WTC11 (cell line): ENCODE measurements at regions not wholly inside any gene's neighbourhood (a gene's known extent, or its start where the extent isn't known, plus 50 kb on each side); places are given as distances from the start of the nearest gene placed in this dataset.

Source experiments
- ATAC-seq: fragments of 200-7000 bp; cut with Tn5 transposase; 2 replicates; pipeline ENCODE4 v1.10.0; 2021; ENCODE audit warnings: mild to moderate bottlenecking, moderate library complexity
- CTCF ChIA-PET: fragments of 300-600 bp; sonication (Branson Sonifier 250); formaldehyde crosslinking; loops from one replicate; lab custom pipeline; 2021; ENCODE audit warnings: antibody characterized with exemption; lab: Charles Lee
- POLR2A ChIA-PET: fragments of 350-600 bp; sonication (Branson Sonifier 250); formaldehyde crosslinking; loops from one replicate; lab custom pipeline; 2021; ENCODE audit warnings: antibody characterized with exemption; lab: Charles Lee
- DNase-seq: peaks from one replicate; pipeline ENCODE4 v3.0.0; 2021; ENCODE audit warnings: low spot score
- H3K27ac Mint-ChIP-seq: 2 replicates; pipeline ENCODE4 v1.8.0; 2021; ENCODE audit warnings: mixed read lengths
- H3K27me3 Mint-ChIP-seq: 2 replicates; pipeline ENCODE4 v1.8.0; 2021; ENCODE audit warnings: low read depth, mild to moderate bottlenecking, moderate library complexity, mixed read lengths
- H3K36me3 Mint-ChIP-seq: 2 replicates; pipeline ENCODE4 v1.8.0; 2021; ENCODE audit warnings: mixed read lengths
- H3K4me1 Mint-ChIP-seq: 2 replicates; pipeline ENCODE4 v1.8.0; 2022; ENCODE audit warnings: mixed read lengths
- H3K4me3 Mint-ChIP-seq: 2 replicates; pipeline ENCODE4 v1.8.0; 2021; ENCODE audit warnings: mild to moderate bottlenecking, moderate library complexity, mixed read lengths
- H3K9me3 Mint-ChIP-seq: 2 replicates; pipeline ENCODE4 v1.8.0; 2021; ENCODE audit warnings: mixed read lengths
- ATF1 ChIP-seq: sonication (generic); formaldehyde crosslinking; IDR thresholded peaks from 2 replicates; pipeline ENCODE4 v1.8.1; 2023; ENCODE audit warnings: mild to moderate bottlenecking, moderate library complexity, missing genetic modification reagents
- CBFB ChIP-seq: sonication (generic); formaldehyde crosslinking; IDR thresholded peaks from 2 replicates; pipeline ENCODE4 v1.8.1; 2022; ENCODE audit warnings: mild to moderate bottlenecking, low read depth, missing genetic modification reagents
- CREM ChIP-seq: sonication (generic); formaldehyde crosslinking; IDR thresholded peaks from 2 replicates; pipeline ENCODE4 v1.8.1; 2022; ENCODE audit warnings: mild to moderate bottlenecking, missing genetic modification reagents, moderate library complexity
- CTCF ChIP-seq: fragments of 200-600 bp; IDR thresholded peaks from 2 replicates; pipeline ENCODE4 v1.8.0; 2022; ENCODE audit warnings: antibody characterized with exemption
- ESRRA ChIP-seq: sonication (generic); formaldehyde crosslinking; IDR thresholded peaks from 2 replicates; pipeline ENCODE4 v1.8.1; 2022; ENCODE audit warnings: mild to moderate bottlenecking, missing genetic modification reagents, borderline replicate concordance
- FOXJ3 ChIP-seq: sonication (generic); formaldehyde crosslinking; IDR thresholded peaks from 2 replicates; pipeline ENCODE4 v1.9.0; 2021; ENCODE audit warnings: missing genetic modification reagents, mild to moderate bottlenecking, borderline replicate concordance
- FOXP1 ChIP-seq: sonication (generic); formaldehyde crosslinking; IDR thresholded peaks from 2 replicates; pipeline ENCODE4 v1.8.0; 2022; ENCODE audit warnings: missing genetic modification reagents, mild to moderate bottlenecking, moderate library complexity, borderline replicate concordance
- GTF2I ChIP-seq: fragments of 250-450 bp; sonication (Bioruptor Pico); conservative IDR thresholded peaks from 2 replicates; pipeline ENCODE4 v1.4.0; 2021; ENCODE audit warnings: mild to moderate bottlenecking
- IRF2 ChIP-seq: sonication (generic); formaldehyde crosslinking; IDR thresholded peaks from 2 replicates; pipeline ENCODE4 v1.8.0; 2022; ENCODE audit warnings: low read depth, missing genetic modification reagents, borderline replicate concordance
- JAZF1 ChIP-seq: fragments of 250-450 bp; sonication (Bioruptor Pico); IDR thresholded peaks from 2 replicates; pipeline ENCODE4 v1.9.0; 2021; ENCODE audit warnings: moderate library complexity, mild to moderate bottlenecking, inconsistent platforms
- MAX ChIP-seq: sonication (generic); formaldehyde crosslinking; IDR thresholded peaks from 2 replicates; pipeline ENCODE4 v1.8.0; 2022; ENCODE audit warnings: mild to moderate bottlenecking, missing genetic modification reagents
- MLX ChIP-seq: sonication (generic); formaldehyde crosslinking; IDR thresholded peaks from 2 replicates; pipeline ENCODE4 v1.8.1; 2023; ENCODE audit warnings: mild to moderate bottlenecking, missing genetic modification reagents, moderate library complexity
- NFATC4 ChIP-seq: fragments of 250-450 bp; sonication (Bioruptor Pico); IDR thresholded peaks from 2 replicates; pipeline ENCODE4 v1.9.0; 2021; ENCODE audit warnings: mild to moderate bottlenecking
- STAT6 ChIP-seq: sonication (generic); formaldehyde crosslinking; conservative IDR thresholded peaks from 2 replicates; pipeline ENCODE4 v1.8.1; 2023; ENCODE audit warnings: mild to moderate bottlenecking, low read depth, missing genetic modification reagents, moderate library complexity
- TEAD1 ChIP-seq: sonication (generic); formaldehyde crosslinking; IDR thresholded peaks from 2 replicates; pipeline ENCODE4 v1.8.0; 2022; ENCODE audit warnings: mild to moderate bottlenecking, missing genetic modification reagents
- ZBTB21 ChIP-seq: sonication (generic); formaldehyde crosslinking; IDR thresholded peaks from 2 replicates; pipeline ENCODE4 v1.8.1; 2023; ENCODE audit warnings: mild to moderate bottlenecking, missing genetic modification reagents, borderline replicate concordance
- ZNF416 ChIP-seq: fragments of 250-450 bp; sonication (Bioruptor Pico); IDR thresholded peaks from 2 replicates; pipeline ENCODE4 v1.9.0; 2021; ENCODE audit warnings: mild to moderate bottlenecking, inconsistent platforms
- TF ChIP-seq, protein P1 (sequence below): sonication (generic); formaldehyde crosslinking; IDR thresholded peaks from 2 replicates; pipeline ENCODE4 v1.8.0; 2023; ENCODE audit warnings: missing genetic modification reagents, mild to moderate bottlenecking, borderline replicate concordance
- TF ChIP-seq, protein P2 (sequence below): sonication (generic); formaldehyde crosslinking; IDR thresholded peaks from 2 replicates; pipeline ENCODE4 v1.8.1; 2023; ENCODE audit warnings: mild to moderate bottlenecking, missing genetic modification reagents
- TF ChIP-seq, protein P3 (sequence below): fragments of 250-450 bp; sonication (Bioruptor Pico); IDR thresholded peaks from 2 replicates; pipeline ENCODE4 v1.9.0; 2021; ENCODE audit warnings: mild to moderate bottlenecking
- TF ChIP-seq, protein P4 (sequence below): sonication (generic); formaldehyde crosslinking; IDR thresholded peaks from 2 replicates; pipeline ENCODE4 v1.8.0; 2022; ENCODE audit warnings: mild to moderate bottlenecking, missing genetic modification reagents

DNA sequence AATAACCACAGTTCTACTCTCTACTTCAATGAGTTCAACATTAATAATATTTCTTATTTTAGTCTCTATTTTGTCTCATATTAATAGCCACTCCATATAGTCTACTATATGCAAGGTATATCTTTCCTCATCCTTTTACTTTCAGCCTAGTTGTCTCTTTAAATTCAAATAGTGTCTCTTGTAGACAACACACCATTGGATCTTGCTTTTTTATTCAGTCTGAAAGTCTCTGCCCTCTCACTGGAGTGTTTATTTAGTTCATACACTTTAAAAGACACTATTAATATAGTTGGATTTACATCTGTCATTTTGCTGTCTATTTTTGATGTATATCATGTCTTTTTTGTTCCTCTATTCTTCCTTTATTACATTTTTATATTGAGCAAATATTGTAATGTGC is 103.5 kb downstream of the RFPL4B start:
- Mint-ChIP-seq H3K9me3 (peaks cover 14% of the 10 kb centered on the region), H3K4me3 (no peak overlapping the region), H3K4me1 (no peaks in the 10 kb centered on the region), H3K27ac (no peak overlapping the region), H3K36me3 (no peaks in the 10 kb centered on the region), H3K27me3 (no peaks in the 10 kb centered on the region)
- POLR2A ChIA-PET = no interaction called here
- TF ChIP-seq FOXJ3 (CRISPR knock-in tag) (no peak), STAT6 (CRISPR knock-in tag) (no peak), ESRRA (no peak), IRF2 (CRISPR knock-in tag) (no peak), FOXP1 (CRISPR knock-in tag) (no peak), CTCF (no peak), CREM (no peak)
- TF ChIP-seq, protein P1, sequence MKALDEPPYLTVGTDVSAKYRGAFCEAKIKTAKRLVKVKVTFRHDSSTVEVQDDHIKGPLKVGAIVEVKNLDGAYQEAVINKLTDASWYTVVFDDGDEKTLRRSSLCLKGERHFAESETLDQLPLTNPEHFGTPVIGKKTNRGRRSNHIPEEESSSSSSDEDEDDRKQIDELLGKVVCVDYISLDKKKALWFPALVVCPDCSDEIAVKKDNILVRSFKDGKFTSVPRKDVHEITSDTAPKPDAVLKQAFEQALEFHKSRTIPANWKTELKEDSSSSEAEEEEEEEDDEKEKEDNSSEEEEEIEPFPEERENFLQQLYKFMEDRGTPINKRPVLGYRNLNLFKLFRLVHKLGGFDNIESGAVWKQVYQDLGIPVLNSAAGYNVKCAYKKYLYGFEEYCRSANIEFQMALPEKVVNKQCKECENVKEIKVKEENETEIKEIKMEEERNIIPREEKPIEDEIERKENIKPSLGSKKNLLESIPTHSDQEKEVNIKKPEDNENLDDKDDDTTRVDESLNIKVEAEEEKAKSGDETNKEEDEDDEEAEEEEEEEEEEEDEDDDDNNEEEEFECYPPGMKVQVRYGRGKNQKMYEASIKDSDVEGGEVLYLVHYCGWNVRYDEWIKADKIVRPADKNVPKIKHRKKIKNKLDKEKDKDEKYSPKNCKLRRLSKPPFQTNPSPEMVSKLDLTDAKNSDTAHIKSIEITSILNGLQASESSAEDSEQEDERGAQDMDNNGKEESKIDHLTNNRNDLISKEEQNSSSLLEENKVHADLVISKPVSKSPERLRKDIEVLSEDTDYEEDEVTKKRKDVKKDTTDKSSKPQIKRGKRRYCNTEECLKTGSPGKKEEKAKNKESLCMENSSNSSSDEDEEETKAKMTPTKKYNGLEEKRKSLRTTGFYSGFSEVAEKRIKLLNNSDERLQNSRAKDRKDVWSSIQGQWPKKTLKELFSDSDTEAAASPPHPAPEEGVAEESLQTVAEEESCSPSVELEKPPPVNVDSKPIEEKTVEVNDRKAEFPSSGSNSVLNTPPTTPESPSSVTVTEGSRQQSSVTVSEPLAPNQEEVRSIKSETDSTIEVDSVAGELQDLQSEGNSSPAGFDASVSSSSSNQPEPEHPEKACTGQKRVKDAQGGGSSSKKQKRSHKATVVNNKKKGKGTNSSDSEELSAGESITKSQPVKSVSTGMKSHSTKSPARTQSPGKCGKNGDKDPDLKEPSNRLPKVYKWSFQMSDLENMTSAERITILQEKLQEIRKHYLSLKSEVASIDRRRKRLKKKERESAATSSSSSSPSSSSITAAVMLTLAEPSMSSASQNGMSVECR (CRISPR knock-in tag) = no peak
- TF ChIP-seq, protein P2, sequence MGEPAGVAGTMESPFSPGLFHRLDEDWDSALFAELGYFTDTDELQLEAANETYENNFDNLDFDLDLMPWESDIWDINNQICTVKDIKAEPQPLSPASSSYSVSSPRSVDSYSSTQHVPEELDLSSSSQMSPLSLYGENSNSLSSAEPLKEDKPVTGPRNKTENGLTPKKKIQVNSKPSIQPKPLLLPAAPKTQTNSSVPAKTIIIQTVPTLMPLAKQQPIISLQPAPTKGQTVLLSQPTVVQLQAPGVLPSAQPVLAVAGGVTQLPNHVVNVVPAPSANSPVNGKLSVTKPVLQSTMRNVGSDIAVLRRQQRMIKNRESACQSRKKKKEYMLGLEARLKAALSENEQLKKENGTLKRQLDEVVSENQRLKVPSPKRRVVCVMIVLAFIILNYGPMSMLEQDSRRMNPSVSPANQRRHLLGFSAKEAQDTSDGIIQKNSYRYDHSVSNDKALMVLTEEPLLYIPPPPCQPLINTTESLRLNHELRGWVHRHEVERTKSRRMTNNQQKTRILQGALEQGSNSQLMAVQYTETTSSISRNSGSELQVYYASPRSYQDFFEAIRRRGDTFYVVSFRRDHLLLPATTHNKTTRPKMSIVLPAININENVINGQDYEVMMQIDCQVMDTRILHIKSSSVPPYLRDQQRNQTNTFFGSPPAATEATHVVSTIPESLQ (CRISPR knock-in tag) = no peak
- TF ChIP-seq, protein P3, sequence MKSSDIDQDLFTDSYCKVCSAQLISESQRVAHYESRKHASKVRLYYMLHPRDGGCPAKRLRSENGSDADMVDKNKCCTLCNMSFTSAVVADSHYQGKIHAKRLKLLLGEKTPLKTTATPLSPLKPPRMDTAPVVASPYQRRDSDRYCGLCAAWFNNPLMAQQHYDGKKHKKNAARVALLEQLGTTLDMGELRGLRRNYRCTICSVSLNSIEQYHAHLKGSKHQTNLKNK = no peak
- no peak for ATAC-seq
- CTCF ChIA-PET = no interaction called here
- DNase-seq = no peak

GRCh38 chr6:112457886-112458285 is 110.8 kb downstream of the RFPL4B start:
- H3K27ac Mint-ChIP-seq = no peak overlapping the region
- no peaks in the 10 kb centered on the region for H3K9me3 Mint-ChIP-seq
- H3K27me3 Mint-ChIP-seq = no peaks in the 10 kb centered on the region
- DNase-seq (no peak), ATAC-seq (no peak)
- CTCF ChIA-PET = no interaction called here
- no peaks in the 10 kb centered on the region for H3K4me1 Mint-ChIP-seq
- no peaks in the 10 kb centered on the region for H3K36me3 Mint-ChIP-seq
- POLR2A ChIA-PET = no interaction called here
- no peak overlapping the region for H3K4me3 Mint-ChIP-seq
- TF ChIP-seq NFATC4 (CRISPR knock-in tag) (no peak), ZBTB21 (CRISPR knock-in tag) (no peak), CBFB (CRISPR knock-in tag) (no peak), TEAD1 (no peak), JAZF1 (CRISPR knock-in tag) (no peak), ATF1 (CRISPR knock-in tag) (no peak), ZNF416 (CRISPR knock-in tag) (no peak), GTF2I (no peak), MAX (CRISPR knock-in tag) (no peak), MLX (CRISPR knock-in tag) (no peak)
- TF ChIP-seq, protein P2 (CRISPR knock-in tag) = no peak
- TF ChIP-seq, protein P4, sequence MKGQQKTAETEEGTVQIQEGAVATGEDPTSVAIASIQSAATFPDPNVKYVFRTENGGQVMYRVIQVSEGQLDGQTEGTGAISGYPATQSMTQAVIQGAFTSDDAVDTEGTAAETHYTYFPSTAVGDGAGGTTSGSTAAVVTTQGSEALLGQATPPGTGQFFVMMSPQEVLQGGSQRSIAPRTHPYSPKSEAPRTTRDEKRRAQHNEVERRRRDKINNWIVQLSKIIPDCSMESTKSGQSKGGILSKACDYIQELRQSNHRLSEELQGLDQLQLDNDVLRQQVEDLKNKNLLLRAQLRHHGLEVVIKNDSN = no peak
